ENCODE measurements at regions not wholly inside any gene's neighbourhood (a gene's known extent, or its start where the extent isn't known, plus 50 kb on each side); places are given as distances from the start of the nearest gene placed in this dataset.

DNA sequence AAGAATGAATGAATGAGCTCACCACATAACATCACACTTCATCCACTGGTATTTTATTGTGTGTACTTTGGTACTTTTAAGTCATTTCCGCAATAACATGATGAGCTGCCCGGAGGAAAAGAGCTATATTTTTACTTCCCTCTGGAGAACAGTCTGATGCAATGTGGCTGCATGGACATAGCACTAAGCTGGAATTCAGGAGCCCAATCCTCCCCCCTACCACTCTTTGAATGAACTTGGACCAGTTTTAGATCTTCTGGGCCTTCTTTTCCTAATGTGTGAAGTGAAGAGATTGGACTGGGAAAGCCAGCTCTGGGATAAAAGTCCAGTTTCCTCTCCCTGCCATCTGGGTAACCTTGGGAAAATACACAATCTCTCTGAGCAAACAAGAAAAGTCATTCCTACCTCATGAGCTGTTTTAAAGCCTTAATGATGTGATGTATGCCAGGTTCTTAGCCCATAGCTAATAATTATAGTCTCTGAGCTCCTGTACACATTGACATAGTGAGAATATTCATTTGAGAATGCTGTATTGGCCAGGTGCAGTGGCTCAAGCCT, 79.3 kb downstream of the ABCC12 start:
- TF ChIP-seq, protein P1, sequence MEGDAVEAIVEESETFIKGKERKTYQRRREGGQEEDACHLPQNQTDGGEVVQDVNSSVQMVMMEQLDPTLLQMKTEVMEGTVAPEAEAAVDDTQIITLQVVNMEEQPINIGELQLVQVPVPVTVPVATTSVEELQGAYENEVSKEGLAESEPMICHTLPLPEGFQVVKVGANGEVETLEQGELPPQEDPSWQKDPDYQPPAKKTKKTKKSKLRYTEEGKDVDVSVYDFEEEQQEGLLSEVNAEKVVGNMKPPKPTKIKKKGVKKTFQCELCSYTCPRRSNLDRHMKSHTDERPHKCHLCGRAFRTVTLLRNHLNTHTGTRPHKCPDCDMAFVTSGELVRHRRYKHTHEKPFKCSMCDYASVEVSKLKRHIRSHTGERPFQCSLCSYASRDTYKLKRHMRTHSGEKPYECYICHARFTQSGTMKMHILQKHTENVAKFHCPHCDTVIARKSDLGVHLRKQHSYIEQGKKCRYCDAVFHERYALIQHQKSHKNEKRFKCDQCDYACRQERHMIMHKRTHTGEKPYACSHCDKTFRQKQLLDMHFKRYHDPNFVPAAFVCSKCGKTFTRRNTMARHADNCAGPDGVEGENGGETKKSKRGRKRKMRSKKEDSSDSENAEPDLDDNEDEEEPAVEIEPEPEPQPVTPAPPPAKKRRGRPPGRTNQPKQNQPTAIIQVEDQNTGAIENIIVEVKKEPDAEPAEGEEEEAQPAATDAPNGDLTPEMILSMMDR (IDR thresholded peaks at IDR 0.05): no peak
- no peak for TF ChIP-seq POLR2A (IDR thresholded peaks at IDR 0.05)
